Tibial nerve (tissue), 3 donors: ENCODE measurements at regions not wholly inside any gene's neighbourhood (a gene's known extent, or its start where the extent isn't known, plus 50 kb on each side); places are given as distances from the start of the nearest gene placed in this dataset.

Experiments used
- POLR2A ChIP-seq, 2 donors: fragments of 450-650 bp; IDR thresholded peaks; one replicate each; pipeline ENCODE4 v1.6.1; 2017; ENCODE audit warnings: antibody characterized with exemption in 2 of 2, mild to moderate bottlenecking in 2 of 2, moderate library complexity in 2 of 2
- TF ChIP-seq, protein P1 (sequence below), 5 experiments: fragments of 200-600 bp in 3 of 5; fragments of 450-650 bp in 2 of 5; sonication (generic) in 3 of 5; IDR thresholded peaks; one replicate each; pipeline ENCODE4 v1.5.1; 2016 to 2019; ENCODE audit warnings: antibody characterized with exemption in 5 of 5, mild to moderate bottlenecking in 3 of 5, moderate library complexity in 2 of 5

DNA sequence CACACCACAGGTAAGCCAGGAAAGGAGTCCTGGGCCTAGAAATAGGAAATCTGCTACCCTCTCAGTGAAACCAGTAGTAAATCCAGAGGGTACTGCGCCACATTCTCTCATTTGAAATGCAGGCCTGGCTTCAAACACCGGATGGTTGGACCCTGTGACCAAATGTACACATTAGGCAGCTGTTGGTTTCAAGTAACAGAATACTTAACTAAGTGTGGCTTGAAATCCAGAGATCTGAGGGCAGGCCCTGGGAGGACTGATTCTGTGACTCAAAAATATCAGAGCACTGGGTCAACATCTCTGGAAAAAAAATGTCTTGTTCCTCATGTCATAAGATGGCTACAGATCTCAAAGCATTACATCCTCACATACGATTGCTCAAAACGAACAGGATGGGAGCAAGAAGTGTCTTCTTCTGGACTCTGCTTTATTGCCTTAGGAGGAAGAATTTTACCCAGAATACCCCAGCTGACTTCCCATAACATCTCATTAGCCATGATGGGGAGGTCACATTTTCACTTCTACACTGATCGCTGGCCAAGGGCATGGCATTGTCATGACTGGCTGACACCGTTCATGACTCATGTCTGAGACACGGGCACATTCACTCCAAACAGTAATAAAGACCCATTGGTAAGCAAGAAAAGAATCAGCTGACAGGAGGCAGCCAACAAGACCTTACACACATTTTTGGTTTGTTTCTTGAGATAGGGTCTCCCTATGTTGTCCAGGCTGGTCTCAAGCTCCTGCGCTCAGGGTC lies 166.0 kb downstream of the ARRDC4 start:
- no peak for TF ChIP-seq POLR2A (IDR thresholded peaks at IDR 0.05)
- TF ChIP-seq, protein P1, sequence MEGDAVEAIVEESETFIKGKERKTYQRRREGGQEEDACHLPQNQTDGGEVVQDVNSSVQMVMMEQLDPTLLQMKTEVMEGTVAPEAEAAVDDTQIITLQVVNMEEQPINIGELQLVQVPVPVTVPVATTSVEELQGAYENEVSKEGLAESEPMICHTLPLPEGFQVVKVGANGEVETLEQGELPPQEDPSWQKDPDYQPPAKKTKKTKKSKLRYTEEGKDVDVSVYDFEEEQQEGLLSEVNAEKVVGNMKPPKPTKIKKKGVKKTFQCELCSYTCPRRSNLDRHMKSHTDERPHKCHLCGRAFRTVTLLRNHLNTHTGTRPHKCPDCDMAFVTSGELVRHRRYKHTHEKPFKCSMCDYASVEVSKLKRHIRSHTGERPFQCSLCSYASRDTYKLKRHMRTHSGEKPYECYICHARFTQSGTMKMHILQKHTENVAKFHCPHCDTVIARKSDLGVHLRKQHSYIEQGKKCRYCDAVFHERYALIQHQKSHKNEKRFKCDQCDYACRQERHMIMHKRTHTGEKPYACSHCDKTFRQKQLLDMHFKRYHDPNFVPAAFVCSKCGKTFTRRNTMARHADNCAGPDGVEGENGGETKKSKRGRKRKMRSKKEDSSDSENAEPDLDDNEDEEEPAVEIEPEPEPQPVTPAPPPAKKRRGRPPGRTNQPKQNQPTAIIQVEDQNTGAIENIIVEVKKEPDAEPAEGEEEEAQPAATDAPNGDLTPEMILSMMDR (IDR thresholded peaks at IDR 0.05), result no peak
